ENCODE measurements at regions not wholly inside any gene's neighbourhood (a gene's known extent, or its start where the extent isn't known, plus 50 kb on each side); places are given as distances from the start of the nearest gene placed in this dataset.

DNA sequence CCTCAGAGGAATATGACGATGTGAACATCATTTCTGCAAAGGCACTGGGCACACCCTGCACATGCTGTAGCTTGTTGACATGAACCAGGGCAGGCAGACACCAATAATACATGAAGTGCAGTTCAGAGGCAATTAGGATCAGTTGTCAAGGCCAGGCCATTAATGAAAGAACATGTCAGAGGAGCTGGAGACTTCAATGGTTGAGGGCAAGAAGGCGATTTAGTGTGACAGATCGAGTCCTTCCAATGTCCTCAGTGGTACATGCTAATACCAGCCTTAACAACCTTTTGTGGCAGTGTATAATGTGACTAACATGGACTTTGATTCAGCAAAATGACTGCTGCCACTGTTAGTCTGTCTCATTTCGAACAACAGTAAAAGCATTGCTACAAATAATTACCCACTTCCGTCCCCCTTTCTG is 205.2 kb upstream of the NANOGP8 start:
- Mint-ChIP-seq H3K27ac (ENCODE audit: unreplicated experiment) (no peak overlapping the region), H3K4me3 (ENCODE audit: unreplicated experiment) (no peak overlapping the region), H3K36me3 (ENCODE audit: insufficient read depth, unreplicated experiment) (no peaks in the 10 kb centered on the region), H3K4me1 (ENCODE audit: low read depth, unreplicated experiment) (peaks cover 13% of the 10 kb centered on the region), H3K9me3 (ENCODE audit: unreplicated experiment) (peaks cover 12% of the 10 kb centered on the region), H3K27me3 (ENCODE audit: insufficient read depth, unreplicated experiment) (no peaks in the 10 kb centered on the region)
- ChIA-PET CTCF (interaction anchor here (2.4 to 3.6 kb wide), 2 partner anchors 147 to 154 kb away, joined by 14 to 115 read pairs; no protein-coding TSS in a partner anchor), POLR2A (no interaction called here)
- Histone ChIP-seq H3K27me3 (replicated peaks; ENCODE audit: control insufficient read depth, insufficient read depth, low read length) (no peaks in the 10 kb centered on the region), H3K9me3 (no peaks in the 10 kb centered on the region), H3K36me3 (ENCODE audit: control insufficient read depth, insufficient read depth, low read length) (no peaks in the 10 kb centered on the region), H3K4me3 (ENCODE audit: low read depth, low read length) (no peak overlapping the region), H3K4me1 (peaks cover 14% of the 10 kb centered on the region)
- no TSS peak for BruUV-seq (replicated peaks)
- intact Hi-C loops (cut with micrococcal nuclease; ENCODE audit: unreplicated experiment) = no loop called here
- no peak for TF ChIP-seq CTCF (IDR thresholded peaks at IDR 0.05; ENCODE audit: insufficient read depth in 1 of 2, low read depth in 1 of 2, low read length in 1 of 2, severe bottlenecking in 1 of 2, unreplicated experiment in 1 of 2)
- no peak for DNase-seq

- BruUV-seq (replicated peaks) = no TSS peak
- H3K4me3 ChIP-seq (ENCODE audit: low read depth, low read length) = no peak overlapping the region
- no peak overlapping the region for H3K4me3 Mint-ChIP-seq (ENCODE audit: unreplicated experiment)
- H3K27me3 Mint-ChIP-seq (ENCODE audit: insufficient read depth, unreplicated experiment) = no peaks in the 10 kb centered on the region
- peak in 1 of 2 experiments; percentile 51 for DNase-seq
- ChIA-PET POLR2A (no interaction called here), CTCF (interaction anchor here (0.6 to 3.6 kb wide), 12 partner anchors 17 to 479 kb away, joined by 3 to 115 read pairs (median 4); partner anchors contain the start of gene AQR)
- intact Hi-C loops (cut with micrococcal nuclease; ENCODE audit: unreplicated experiment) = loop anchor here (1.0 to 5.0 kb wide), 4 partner anchors 155 to 408 kb away; no protein-coding TSS in a partner anchor
- no peaks in the 10 kb centered on the region for H3K9me3 ChIP-seq
- H3K9me3 Mint-ChIP-seq (ENCODE audit: unreplicated experiment) = peaks cover under 1% of the 10 kb centered on the region
- peaks cover 12% of the 10 kb centered on the region for H3K4me1 ChIP-seq
- H3K27ac Mint-ChIP-seq (ENCODE audit: unreplicated experiment) = no peak overlapping the region
- TF ChIP-seq CTCF (IDR thresholded peaks at IDR 0.05; ENCODE audit: insufficient read depth in 1 of 2, low read depth in 1 of 2, low read length in 1 of 2, severe bottlenecking in 1 of 2, unreplicated experiment in 1 of 2) = peak; percentile 69 to 73
- no peaks in the 10 kb centered on the region for H3K36me3 Mint-ChIP-seq (ENCODE audit: insufficient read depth, unreplicated experiment)
- no peaks in the 10 kb centered on the region for H3K36me3 ChIP-seq (ENCODE audit: control insufficient read depth, insufficient read depth, low read length)
- no peaks in the 10 kb centered on the region for H3K27me3 ChIP-seq (replicated peaks; ENCODE audit: control insufficient read depth, insufficient read depth, low read length)
- peaks cover 10% of the 10 kb centered on the region for H3K4me1 Mint-ChIP-seq (ENCODE audit: low read depth, unreplicated experiment)
These were observed 204.0 kb upstream of the NANOGP8 start for GRCh38 chr15:35289024-35289617.

GRCh38 chr15:35288580-35288979 is 203.5 kb upstream of the NANOGP8 start:
- H3K36me3 ChIP-seq (ENCODE audit: control insufficient read depth, insufficient read depth, low read length) = no peaks in the 10 kb centered on the region
- no peaks in the 10 kb centered on the region for H3K9me3 ChIP-seq
- CTCF ChIA-PET = interaction anchor here (0.6 to 3.6 kb wide), 12 partner anchors 18 to 480 kb away, joined by 3 to 115 read pairs (median 4); partner anchors contain the start of gene AQR
- intact Hi-C loops (cut with micrococcal nuclease; ENCODE audit: unreplicated experiment) = loop anchor here (2.0 to 5.0 kb wide), 3 partner anchors 210 to 409 kb away; no protein-coding TSS in a partner anchor
- Mint-ChIP-seq H3K9me3 (ENCODE audit: unreplicated experiment) (peaks cover 5% of the 10 kb centered on the region), H3K36me3 (ENCODE audit: insufficient read depth, unreplicated experiment) (no peaks in the 10 kb centered on the region), H3K27ac (ENCODE audit: unreplicated experiment) (no peak overlapping the region), H3K4me3 (ENCODE audit: unreplicated experiment) (no peak overlapping the region), H3K4me1 (ENCODE audit: low read depth, unreplicated experiment) (peaks cover 5% of the 10 kb centered on the region), H3K27me3 (ENCODE audit: insufficient read depth, unreplicated experiment) (no peaks in the 10 kb centered on the region)
- H3K27me3 ChIP-seq (replicated peaks; ENCODE audit: control insufficient read depth, insufficient read depth, low read length) = no peaks in the 10 kb centered on the region
- TF ChIP-seq CTCF (IDR thresholded peaks at IDR 0.05; ENCODE audit: insufficient read depth in 1 of 2, low read depth in 1 of 2, low read length in 1 of 2, severe bottlenecking in 1 of 2, unreplicated experiment in 1 of 2) = no peak
- no peak for DNase-seq
- POLR2A ChIA-PET = no interaction called here
- peaks cover 6% of the 10 kb centered on the region for H3K4me1 ChIP-seq
- H3K4me3 ChIP-seq (ENCODE audit: low read depth, low read length) = no peak overlapping the region
- no TSS peak for BruUV-seq (replicated peaks)

Measured in Caco-2 (cell line).